Transverse colon (tissue), 4 donors: ENCODE measurements at regions not wholly inside any gene's neighbourhood (a gene's known extent, or its start where the extent isn't known, plus 50 kb on each side); places are given as distances from the start of the nearest gene placed in this dataset.

ENCODE experiments used
- POLR2A ChIP-seq: fragments of 450-650 bp; IDR thresholded peaks from one replicate; pipeline ENCODE4 v1.6.1; 2016; ENCODE audit warnings: antibody characterized with exemption, mild to moderate bottlenecking, moderate library complexity
- POLR2AphosphoS5 ChIP-seq, 3 donors: sonication (generic); formaldehyde crosslinking; IDR thresholded peaks; one replicate each; pipeline ENCODE4 v1.6.1; 2016; ENCODE audit warnings: antibody characterized with exemption in 3 of 3
- TF ChIP-seq, protein P1 (sequence below), 5 experiments: fragments of 200-600 bp in 3 of 5; fragments of 450-650 bp in 2 of 5; sonication (generic) in 3 of 5; IDR thresholded peaks; 1 replicate in 2 of 5; 2 replicates in 3 of 5; pipeline ENCODE4 v1.5.1; 2016 to 2017; ENCODE audit warnings: antibody characterized with exemption in 5 of 5, inconsistent platforms in 3 of 5, mild to moderate bottlenecking in 2 of 5, moderate library complexity in 1 of 5

DNA sequence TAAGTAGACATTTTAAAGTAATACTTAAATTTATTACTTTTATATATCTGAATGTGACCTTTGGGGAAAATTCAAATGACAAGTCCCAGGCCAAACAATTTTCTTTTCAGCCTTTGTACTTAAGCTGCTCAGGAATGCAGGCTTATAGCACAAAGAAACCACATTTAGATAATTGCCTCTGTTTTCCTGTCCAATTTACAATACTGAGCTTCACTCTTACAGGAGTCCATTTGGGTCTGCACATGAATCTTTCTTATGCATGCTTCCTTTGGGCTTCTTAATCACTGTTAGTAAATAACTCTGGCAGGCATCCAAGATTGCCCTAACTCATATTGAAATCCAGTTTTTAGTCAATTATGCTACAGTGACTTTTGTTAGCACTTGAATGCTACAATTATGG lies 459.4 kb upstream of the TGFBR2 start:
- TF ChIP-seq, protein P1, sequence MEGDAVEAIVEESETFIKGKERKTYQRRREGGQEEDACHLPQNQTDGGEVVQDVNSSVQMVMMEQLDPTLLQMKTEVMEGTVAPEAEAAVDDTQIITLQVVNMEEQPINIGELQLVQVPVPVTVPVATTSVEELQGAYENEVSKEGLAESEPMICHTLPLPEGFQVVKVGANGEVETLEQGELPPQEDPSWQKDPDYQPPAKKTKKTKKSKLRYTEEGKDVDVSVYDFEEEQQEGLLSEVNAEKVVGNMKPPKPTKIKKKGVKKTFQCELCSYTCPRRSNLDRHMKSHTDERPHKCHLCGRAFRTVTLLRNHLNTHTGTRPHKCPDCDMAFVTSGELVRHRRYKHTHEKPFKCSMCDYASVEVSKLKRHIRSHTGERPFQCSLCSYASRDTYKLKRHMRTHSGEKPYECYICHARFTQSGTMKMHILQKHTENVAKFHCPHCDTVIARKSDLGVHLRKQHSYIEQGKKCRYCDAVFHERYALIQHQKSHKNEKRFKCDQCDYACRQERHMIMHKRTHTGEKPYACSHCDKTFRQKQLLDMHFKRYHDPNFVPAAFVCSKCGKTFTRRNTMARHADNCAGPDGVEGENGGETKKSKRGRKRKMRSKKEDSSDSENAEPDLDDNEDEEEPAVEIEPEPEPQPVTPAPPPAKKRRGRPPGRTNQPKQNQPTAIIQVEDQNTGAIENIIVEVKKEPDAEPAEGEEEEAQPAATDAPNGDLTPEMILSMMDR (IDR thresholded peaks at IDR 0.05), result no peak
- TF ChIP-seq POLR2A, result no peak
- no peak for TF ChIP-seq POLR2AphosphoS5 (IDR thresholded peaks at IDR 0.05)
